A549 (cell line): ENCODE measurements at regions not wholly inside any gene's neighbourhood (a gene's known extent, or its start where the extent isn't known, plus 50 kb on each side); places are given as distances from the start of the nearest gene placed in this dataset.

Experiments
- CHD4 ChIP-seq: fragments of 200-600 bp; sonication (generic); IDR thresholded peaks from 2 replicates; pipeline ENCODE4 v1.6.1; 2016; ENCODE audit warnings: antibody characterized with exemption, mild to moderate bottlenecking, borderline replicate concordance
- KDM5A ChIP-seq: fragments of 200-600 bp; sonication (generic); IDR thresholded peaks from 2 replicates; pipeline ENCODE4 v1.6.1; 2016; ENCODE audit warnings: antibody characterized with exemption, mild to moderate bottlenecking
- MAFK ChIP-seq: fragments of 450-650 bp; IDR thresholded peaks from 2 replicates; pipeline ENCODE4 v1.6.1; 2014; ENCODE audit not compliant: partially characterized antibody
- POLR2A ChIP-seq: IDR thresholded peaks from 2 replicates; pipeline ENCODE4 v1.6.1; 2012; ENCODE audit warnings: mild to moderate bottlenecking, low read length
- POLR2AphosphoS2 ChIP-seq: conservative IDR thresholded peaks from 2 replicates; pipeline ENCODE4 v1.6.1; 2012; ENCODE audit warnings: low read length, improper control_type of control experiment, inconsistent platforms
- RARB ChIP-seq: fragments of 250-450 bp; sonication (Bioruptor Pico); IDR thresholded peaks from 2 replicates; pipeline ENCODE4 v1.8.0; 2021; ENCODE audit warnings: mild to moderate bottlenecking, moderate library complexity
- SREBF2 ChIP-seq: fragments of 450-650 bp; IDR thresholded peaks from 2 replicates; pipeline ENCODE4 v1.6.1; 2014; ENCODE audit warnings: mild to moderate bottlenecking, moderate library complexity
- TF ChIP-seq, protein P1 (sequence below): IDR thresholded peaks from 2 replicates; pipeline ENCODE4 v1.6.1; 2012
- TF ChIP-seq, protein P2 (sequence below): fragments of >200 bp; sonication (Bioruptor Twin); formaldehyde crosslinking; IDR thresholded peaks from 3 replicates; pipeline ENCODE4 v1.5.1; 2016

DNA sequence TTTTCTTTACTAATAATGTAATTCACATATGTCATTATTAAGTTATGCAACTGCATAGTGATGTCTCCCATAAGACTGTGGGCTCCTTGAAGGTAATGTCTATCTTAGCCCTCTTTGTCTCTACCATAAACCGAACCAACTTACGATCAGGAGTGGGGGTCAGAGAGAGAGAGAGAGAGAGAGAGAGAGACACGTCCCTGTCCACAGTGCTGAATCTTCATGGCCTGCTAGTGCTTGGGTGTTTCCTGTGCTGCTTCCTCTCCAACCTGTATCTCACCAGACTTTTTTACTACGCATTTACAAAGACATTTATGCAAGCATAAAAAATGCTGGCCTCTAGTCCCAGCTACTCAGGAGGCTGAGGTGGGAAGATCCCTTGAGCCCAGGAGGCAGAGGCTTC is 52.2 kb upstream of the HAPSTR1 start:
- TF ChIP-seq, protein P1, sequence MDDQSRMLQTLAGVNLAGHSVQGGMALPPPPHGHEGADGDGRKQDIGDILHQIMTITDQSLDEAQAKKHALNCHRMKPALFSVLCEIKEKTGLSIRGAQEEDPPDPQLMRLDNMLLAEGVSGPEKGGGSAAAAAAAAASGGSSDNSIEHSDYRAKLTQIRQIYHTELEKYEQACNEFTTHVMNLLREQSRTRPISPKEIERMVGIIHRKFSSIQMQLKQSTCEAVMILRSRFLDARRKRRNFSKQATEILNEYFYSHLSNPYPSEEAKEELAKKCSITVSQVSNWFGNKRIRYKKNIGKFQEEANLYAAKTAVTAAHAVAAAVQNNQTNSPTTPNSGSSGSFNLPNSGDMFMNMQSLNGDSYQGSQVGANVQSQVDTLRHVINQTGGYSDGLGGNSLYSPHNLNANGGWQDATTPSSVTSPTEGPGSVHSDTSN, result no peak
- TF ChIP-seq KDM5A (no peak), MAFK (no peak), POLR2AphosphoS2 (no peak), CHD4 (no peak), SREBF2 (no peak), RARB (CRISPR knock-in tag) (no peak), POLR2A (no peak)
- TF ChIP-seq, protein P2, sequence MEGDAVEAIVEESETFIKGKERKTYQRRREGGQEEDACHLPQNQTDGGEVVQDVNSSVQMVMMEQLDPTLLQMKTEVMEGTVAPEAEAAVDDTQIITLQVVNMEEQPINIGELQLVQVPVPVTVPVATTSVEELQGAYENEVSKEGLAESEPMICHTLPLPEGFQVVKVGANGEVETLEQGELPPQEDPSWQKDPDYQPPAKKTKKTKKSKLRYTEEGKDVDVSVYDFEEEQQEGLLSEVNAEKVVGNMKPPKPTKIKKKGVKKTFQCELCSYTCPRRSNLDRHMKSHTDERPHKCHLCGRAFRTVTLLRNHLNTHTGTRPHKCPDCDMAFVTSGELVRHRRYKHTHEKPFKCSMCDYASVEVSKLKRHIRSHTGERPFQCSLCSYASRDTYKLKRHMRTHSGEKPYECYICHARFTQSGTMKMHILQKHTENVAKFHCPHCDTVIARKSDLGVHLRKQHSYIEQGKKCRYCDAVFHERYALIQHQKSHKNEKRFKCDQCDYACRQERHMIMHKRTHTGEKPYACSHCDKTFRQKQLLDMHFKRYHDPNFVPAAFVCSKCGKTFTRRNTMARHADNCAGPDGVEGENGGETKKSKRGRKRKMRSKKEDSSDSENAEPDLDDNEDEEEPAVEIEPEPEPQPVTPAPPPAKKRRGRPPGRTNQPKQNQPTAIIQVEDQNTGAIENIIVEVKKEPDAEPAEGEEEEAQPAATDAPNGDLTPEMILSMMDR, result no peak
